Left ventricle myocardium superior (tissue), 1 donor: ENCODE measurements at regions not wholly inside any gene's neighbourhood (a gene's known extent, or its start where the extent isn't known, plus 50 kb on each side); places are given as distances from the start of the nearest gene placed in this dataset.
"Not testable (repeated sequence)": the region's sequence is repeated elsewhere in the genome, so short reads cannot be mapped to it uniquely, and the experiment has no call there.

ENCODE experiments used
- ATAC-seq: fragments of 200-7000 bp; cut with Tn5 transposase; one replicate; pipeline ENCODE4 v1.9.1; 2020; ENCODE audit warnings: mild to moderate bottlenecking, moderate library complexity
- DNase-seq: peaks from one replicate; pipeline ENCODE4 v3.0.0-alpha.2; 2020
- intact Hi-C: fragments of 100-400 bp; cut with micrococcal nuclease; formaldehyde crosslinking; loops from one replicate; pipeline ENCODE4 v1.11.0; 2022
- donor health status: DM: no; HTN: yes; CAD: no; lungs with severe emphysema.

GRCh38 chr2:236632295-236633218, 62.9 kb downstream of the ACKR3 start:
- no peak for ATAC-seq
- intact Hi-C loops = no loop called here
- no peak for DNase-seq

- DNase-seq (no peak), ATAC-seq (no peak)
- intact Hi-C loops = no loop called here
Observed at GRCh38 chr2:236633219-236633570, 63.6 kb downstream of the ACKR3 start.

GRCh38 chr2:236633775-236634560, 64.3 kb downstream of the ACKR3 start:
- DNase-seq (no peak), ATAC-seq (no peak)
- intact Hi-C loops = no loop called here

- intact Hi-C loops = no loop called here
- DNase-seq (no peak), ATAC-seq (no peak)
Observed at GRCh38 chr2:236636261-236636660, 66.6 kb downstream of the ACKR3 start.

GRCh38 chr2:236636714-236637470, 67.3 kb downstream of the ACKR3 start:
- ATAC-seq (no peak), DNase-seq (no peak)
- intact Hi-C loops = no loop called here

- intact Hi-C loops = no loop called here
- ATAC-seq (no peak), DNase-seq (no peak)
Observed at GRCh38 chr2:236637686-236638569, 68.3 kb downstream of the ACKR3 start.

GRCh38 chr2:236638707-236639106, 69.1 kb downstream of the ACKR3 start:
- ATAC-seq = no peak
- intact Hi-C loops = no loop called here

GRCh38 chr2:236639461-236640235, 70.0 kb downstream of the ACKR3 start:
- ATAC-seq (no peak), DNase-seq (no peak)
- intact Hi-C loops = no loop called here

More at GRCh38 chr2:236638707-236639106, 69.1 kb downstream of the ACKR3 start:
- DNase-seq = no peak

GRCh38 chr2:236641051-236641726, 71.6 kb downstream of the ACKR3 start:
- ATAC-seq (no peak), DNase-seq (no peak)
- intact Hi-C loops = no loop called here

GRCh38 chr2:236642125-236642524, 72.5 kb downstream of the ACKR3 start:
- intact Hi-C loops = no loop called here
- DNase-seq (no peak), ATAC-seq (peak; percentile 4)

- DNase-seq = peak; percentile 88
- ATAC-seq = peak; percentile 91
- intact Hi-C loops = no loop called here
Observed at GRCh38 chr2:236642584-236643291, 73.1 kb downstream of the ACKR3 start.

- intact Hi-C loops = no loop called here
- DNase-seq (no peak), ATAC-seq (no peak)
Observed at GRCh38 chr2:236643480-236643879, 73.9 kb downstream of the ACKR3 start.

GRCh38 chr2:236644067-236644466, 74.4 kb downstream of the ACKR3 start:
- ATAC-seq = no peak
- intact Hi-C loops = no loop called here
- DNase-seq = no peak

GRCh38 chr2:236644502-236644911, 74.9 kb downstream of the ACKR3 start:
- intact Hi-C loops = no loop called here
- DNase-seq (no peak), ATAC-seq (no peak)

GRCh38 chr2:236645141-236645540, 75.5 kb downstream of the ACKR3 start:
- DNase-seq, intact Hi-C loops, ATAC-seq: not testable (repeated sequence)

GRCh38 chr2:236646441-236646840, 76.8 kb downstream of the ACKR3 start:
- DNase-seq = no peak
- no peak for ATAC-seq

GRCh38 chr2:236646871-236647270, 77.2 kb downstream of the ACKR3 start:
- ATAC-seq (no peak), DNase-seq (no peak)
- intact Hi-C loops = no loop called here

More at GRCh38 chr2:236646441-236646840, 76.8 kb downstream of the ACKR3 start:
- intact Hi-C loops = no loop called here
